ENCODE measurements at regions not wholly inside any gene's neighbourhood (a gene's known extent, or its start where the extent isn't known, plus 50 kb on each side); places are given as distances from the start of the nearest gene placed in this dataset.

DNA sequence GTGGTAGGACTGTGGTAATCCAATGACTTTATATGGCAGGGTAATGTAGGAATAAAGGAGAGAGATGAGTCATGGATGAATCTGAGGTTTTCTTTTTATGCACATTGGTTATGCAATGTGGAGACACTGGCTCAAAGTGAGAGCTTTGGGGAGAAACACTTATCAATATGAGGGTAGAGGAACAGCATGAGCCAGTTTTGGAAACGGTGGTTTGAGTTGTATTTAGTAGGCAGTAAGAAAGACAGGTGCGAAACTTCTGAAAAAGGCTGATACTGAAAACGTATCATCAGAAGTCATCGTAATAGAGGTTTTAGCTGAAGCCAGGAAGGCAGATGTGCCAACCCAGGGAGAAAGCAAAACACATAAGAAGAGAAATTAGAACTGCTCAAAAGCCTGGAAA is 854.8 kb upstream of the SEL1L start:
- no peak for DNase-seq

DNA sequence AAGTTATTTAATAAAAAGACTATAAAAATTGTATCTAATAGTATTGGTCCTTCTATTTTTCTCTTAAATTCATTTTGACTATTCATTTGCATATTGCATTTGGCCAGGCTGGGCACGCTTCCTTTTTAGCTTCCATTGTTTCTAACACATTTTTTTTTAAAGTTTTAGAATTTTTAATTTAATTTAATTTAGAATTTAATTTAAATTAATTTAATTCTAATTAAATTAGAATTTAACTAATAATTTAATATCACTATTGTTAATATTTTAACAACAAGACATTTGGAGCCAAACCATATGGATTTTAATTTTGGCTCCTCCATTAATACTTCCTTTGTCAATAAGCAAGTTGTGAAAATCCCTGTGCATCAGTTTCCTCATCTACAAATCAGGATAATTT is 856.9 kb upstream of the SEL1L start:
- DNase-seq = no peak

DNA sequence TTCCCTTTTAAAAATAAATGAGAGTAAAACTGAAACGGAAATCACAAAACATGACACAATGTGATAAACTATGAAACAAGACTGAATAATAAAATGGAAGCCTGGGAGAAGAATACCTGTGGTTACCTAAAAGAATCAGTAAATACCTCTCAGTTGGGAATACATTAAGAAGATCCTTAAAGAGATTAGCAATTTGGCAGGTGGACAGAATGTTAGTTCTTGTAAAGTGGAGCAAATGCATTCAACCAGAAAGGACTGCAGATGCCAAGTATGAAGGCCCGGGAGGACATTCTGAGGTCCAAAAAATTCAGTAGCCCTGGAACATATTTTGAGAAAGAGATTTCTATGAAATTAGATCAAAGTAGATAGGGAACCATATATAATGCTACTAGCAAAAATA is 861.3 kb upstream of the SEL1L start:
- DNase-seq = no peak

DNA sequence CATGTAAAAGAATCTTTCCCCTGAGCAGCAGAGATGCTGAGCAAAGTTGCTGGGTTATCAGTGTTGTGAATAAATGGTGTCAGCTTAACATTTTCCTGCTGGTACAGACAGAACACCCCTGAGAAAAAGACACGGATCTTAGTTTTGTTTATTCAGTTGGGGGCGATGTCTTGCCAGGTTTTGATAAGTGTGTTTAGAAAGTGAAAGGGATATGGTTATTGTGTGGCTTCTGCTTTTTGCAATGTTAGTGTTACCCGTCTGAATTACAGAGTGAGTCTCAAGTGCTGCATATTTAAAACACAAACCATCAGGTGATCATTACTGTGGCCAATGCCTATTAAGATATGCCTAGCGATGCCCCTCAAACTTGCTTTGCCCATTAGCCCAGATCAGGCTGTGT is 864.6 kb upstream of the SEL1L start:
- no peak for DNase-seq

DNA sequence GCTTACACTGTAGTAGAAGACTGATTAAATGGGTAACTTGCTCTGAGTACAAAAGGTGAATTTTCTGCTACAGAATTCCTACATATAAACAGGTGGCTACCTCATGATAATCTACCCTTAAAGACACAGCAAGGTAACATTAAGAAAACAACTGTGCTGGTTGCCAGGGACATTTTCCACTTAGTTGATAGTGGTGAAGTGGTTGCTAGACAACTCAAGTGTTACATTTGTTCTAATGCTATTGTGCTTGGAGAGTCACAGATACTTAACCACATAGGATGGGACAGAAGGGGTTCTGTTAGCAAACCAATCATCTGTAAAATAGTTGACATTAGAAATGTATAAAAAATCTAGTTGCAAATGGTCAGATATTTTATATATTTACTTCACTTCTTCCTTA is 870.3 kb upstream of the SEL1L start:
- DNase-seq = no peak

DNA sequence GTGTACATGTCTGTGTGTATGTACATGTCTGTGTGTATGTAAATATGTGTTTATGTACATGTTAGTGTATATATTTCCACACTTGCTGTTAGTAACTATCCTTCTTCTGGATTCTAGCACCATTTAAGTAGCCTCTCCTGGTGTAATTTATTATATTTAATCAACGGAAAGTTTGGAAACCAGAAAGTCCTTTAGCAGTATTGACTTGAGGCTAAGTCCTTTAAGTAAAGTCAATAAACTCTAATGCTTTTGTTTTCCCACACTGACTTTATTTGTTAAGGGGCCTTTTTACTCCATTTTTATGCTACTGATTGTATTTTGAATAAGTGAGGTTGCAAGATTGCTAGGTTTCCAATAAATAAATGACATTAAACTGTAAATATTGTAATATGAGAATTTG is 876.4 kb upstream of the SEL1L start:
- no peak for DNase-seq

DNA sequence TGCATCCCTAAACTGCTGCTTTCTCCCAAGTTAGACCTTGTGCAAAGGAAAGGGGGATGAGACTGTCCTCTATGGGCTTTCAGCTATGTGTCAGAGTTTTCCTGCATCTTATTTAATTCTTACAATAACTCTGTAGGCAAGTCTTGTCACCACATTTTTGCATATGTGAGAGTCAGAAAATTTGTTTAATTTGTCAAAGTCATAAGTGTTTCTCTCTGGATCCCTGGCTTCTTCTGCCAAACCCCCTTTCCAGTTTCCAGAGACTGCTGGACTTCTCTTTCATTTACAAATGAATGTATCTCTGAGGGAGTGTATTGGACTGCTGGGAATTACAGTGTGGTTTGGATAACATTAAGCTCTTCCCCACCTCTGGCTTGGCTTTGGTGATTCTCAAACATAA is 877.6 kb upstream of the SEL1L start:
- DNase-seq = no peak

DNA sequence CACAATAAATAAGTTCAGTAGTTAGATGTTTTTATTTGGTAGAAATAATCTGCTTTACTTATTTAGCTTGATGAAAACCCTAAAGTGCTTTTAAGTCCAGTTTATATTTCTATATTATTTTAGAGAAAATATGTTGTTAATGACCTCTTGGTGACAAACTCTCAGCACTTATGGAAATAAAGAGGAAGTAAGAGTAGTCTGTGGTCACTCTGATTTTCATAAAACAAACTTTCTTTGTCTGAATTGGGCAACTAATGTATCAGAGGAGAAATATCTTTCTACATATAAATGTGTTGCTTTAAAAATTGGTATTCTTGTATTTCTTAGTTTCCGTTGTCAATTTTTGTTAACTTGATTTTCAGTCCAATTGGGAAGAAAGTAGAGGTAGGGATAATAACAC is 878.9 kb upstream of the SEL1L start:
- no peak for DNase-seq

DNA sequence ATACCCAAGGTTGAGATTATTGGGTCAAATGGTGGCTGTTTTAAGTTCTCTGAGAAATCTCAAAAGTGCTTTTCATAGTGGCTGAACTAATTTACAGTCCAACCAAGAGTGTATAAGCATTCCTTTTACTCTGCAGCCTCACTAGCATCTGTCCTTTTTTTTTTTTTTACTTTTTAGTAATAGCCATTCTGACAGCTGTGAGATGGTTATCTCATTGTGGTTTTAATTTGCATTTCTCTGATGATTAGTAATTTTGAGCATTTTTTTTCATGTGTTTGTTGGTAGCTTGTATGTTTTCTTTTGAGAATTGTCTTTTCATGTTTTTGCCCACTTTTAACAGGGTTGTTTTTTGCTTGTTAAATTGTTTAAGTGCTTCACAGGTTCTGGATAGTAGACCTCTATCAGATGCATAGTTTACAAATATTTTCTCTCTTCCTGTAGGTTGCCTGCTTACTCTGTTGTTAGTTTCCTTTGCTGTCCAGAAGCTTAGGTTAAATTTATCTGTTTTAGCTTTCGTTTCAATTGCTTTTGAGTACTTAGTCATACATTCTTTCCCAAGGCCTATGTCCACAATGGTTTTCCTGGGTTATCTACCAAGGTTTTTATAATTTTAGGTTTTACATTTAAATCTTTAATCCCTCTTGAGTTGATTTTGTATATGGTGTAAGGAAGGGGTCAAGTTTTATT is 881.3 kb upstream of the SEL1L start:
- no peak for DNase-seq

DNA sequence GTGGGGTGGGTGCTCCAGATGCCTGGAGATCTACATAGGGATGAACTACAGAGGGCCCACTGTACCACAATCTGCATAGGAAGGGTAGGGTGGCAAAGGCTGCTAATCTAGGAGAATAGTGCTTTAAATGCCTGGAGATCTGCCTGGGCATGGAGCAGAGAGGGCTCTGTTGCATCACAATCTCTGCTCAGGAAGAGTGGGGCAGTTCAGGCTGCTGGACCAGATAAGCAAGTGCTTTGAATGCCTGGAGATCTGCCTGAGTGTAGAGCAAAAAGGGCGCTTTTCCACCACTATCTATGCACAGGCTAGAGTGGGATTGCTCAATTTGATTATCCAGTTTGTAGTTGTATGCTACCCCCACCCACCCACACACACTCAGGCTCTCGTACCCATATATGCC is 886.3 kb upstream of the SEL1L start:
- DNase-seq = no peak

DNA sequence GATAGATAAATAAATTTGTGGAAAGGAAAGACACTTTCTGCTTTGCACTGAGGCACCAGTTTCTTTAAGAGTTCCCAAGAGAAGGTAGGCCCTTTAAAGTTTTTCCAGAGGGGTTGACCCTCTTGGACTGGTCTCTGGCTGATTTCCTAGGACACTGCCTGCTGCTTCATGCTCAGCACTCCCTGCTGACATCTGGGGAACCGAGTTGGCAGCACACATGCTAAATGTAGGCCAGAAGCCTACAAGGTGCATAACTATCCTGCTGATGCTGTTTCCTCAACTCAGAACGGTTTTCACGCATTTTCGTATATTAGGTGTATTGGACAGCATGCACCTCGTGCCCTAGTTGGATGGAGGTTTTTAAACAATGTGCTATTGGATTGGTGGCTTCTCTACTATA is 887.2 kb upstream of the SEL1L start:
- no peak for DNase-seq

DNA sequence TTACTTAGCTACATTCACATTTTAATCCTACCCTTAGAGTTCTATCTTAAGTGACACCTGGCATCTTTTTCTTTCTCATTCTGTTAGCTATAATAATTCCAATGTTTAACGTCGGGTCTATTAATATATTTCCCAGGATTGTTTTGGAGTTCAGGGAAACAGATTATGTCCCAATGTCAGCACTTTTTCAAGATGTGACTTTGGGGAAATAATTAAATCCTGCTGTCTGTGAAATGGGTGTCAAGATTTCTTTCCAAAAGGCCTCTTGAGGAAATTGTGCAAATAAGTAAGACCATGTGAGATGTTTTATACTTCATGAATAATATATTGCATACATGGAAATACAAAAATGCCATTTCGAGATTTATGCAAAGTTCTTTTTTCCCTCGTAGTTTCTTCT is 887.6 kb upstream of the SEL1L start:
- no peak for DNase-seq

DNA sequence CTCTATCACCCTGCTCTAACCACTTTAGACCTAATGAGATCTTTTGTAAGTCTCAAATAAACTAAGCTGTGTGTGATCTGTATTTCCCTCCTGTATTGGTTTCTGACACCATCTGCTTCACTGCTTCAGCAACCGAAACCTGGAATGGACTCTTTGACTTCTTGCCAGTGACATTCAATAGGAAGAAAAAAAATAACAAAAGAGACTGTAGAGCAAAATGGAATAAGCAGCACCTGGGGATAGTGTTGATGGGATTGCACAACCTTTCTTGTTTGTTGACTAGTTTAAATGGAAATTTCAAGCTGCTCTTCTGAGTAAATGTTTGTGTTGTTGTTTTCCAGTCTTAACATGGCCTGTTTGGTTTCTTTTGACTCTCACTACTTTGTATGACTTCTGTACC is 888.6 kb upstream of the SEL1L start:
- DNase-seq = no peak

DNA sequence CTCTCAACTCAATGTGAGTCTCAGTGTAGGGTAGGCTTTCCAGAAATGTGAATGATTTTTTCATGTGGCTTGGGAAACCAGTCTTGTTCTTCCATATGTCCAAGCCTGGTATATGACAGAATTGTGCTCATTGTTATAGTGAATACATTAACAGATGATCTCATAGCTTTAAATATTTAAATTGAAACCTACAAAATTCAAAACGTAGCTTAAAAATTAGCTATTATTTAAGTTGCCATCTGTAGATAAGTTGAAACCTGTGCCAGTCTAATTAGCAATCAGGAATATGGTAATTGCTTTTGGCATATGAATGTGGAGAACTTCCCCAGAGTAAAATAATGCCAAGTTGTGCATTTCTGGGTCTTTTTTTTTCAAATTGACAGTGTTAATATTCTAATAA is 891.6 kb upstream of the SEL1L start:
- no peak for DNase-seq

DNA sequence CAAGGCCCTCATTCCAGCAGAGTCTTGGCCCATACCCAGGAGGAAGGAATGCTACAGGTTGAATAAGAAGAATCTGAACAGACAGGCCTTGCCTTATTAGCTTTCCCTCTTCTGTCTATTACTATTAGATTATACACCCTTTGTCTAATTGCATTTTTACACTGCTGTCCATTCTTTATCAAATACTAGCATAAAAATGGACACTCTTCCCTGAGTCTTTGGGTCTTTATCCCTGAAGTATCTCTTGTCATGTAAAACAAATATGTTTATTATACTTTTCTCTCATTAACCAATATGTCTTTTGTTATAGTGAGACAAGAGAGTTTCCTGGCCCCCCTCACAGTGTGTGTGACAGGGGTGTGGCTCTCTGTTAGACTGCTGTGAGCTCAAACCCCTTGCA is 897.4 kb upstream of the SEL1L start:
- no peak for DNase-seq

DNA sequence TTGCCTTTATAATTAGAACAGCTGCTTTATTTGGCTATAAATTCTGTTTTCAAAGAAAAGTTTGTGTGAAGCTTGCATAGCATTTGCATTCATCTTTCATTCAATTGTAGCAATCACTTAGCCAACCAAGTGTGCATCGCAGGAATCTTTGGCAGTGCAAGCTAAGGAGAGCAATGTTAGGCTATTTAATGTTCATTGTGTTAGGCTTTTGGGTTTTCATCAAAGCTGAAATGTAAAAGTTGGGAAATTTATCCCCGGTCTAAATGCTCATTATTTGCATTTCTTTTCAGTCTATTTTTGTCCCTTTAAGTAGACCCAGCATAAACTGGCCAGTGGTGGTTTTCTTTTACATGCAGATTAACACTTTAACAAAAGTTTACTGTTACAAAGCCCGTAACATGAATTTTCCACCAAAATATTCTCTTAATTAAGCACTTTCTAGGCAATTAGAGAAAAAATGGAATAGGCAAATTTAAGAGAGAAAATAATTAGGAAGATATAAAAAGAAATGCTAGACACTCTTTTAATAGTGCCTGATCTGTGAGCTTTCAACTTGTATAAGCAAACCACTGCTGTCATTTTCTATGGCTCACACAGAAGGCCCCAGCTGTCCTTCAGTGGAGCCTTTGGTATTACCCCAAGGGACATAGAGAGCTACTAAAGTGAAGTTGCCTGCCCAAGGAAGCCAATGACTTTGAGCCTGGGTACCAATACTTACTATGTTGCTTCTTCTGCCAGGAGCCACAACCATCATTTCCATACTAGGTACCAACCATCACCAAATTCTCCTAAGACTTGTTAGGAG is 898.9 kb upstream of the SEL1L start:
- DNase-seq = no peak

DNA sequence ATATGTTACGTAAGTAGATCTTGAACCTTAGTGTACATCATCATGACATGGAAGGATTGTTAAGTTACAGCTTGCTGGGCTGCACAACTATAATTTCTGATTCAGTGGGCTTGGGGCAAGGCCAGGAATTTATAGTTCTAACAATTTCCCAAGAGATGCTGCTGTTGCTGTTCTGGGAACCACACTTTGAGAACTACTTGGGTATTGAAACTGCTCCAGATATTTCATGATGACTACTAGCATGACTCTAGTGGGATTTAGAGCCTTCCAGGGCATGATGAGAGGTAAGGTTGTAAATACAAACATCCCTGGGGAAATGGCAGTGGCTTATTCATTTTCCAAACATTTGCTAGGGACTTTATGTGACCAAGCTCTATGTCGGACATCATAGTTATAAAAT is 904.8 kb upstream of the SEL1L start:
- no peak for DNase-seq

DNA sequence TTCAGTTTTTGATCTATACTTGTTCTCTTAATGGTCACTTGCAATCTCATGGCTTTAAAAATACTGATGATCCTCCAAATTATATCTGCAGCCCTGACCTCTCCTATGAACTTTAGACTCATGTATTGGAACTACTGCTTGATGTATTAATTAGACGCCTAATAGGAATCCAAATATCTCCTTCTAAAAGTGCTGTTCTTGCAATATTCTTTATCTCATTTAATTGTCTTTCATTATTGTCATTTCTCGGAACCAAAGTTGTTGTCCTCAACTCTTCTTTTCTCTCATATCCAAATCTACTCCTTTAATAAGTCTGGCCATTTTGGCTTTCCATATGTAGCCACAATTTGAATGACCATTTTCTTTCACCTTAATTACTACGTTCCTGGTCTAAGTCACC is 907.6 kb upstream of the SEL1L start:
- DNase-seq = no peak

DNA sequence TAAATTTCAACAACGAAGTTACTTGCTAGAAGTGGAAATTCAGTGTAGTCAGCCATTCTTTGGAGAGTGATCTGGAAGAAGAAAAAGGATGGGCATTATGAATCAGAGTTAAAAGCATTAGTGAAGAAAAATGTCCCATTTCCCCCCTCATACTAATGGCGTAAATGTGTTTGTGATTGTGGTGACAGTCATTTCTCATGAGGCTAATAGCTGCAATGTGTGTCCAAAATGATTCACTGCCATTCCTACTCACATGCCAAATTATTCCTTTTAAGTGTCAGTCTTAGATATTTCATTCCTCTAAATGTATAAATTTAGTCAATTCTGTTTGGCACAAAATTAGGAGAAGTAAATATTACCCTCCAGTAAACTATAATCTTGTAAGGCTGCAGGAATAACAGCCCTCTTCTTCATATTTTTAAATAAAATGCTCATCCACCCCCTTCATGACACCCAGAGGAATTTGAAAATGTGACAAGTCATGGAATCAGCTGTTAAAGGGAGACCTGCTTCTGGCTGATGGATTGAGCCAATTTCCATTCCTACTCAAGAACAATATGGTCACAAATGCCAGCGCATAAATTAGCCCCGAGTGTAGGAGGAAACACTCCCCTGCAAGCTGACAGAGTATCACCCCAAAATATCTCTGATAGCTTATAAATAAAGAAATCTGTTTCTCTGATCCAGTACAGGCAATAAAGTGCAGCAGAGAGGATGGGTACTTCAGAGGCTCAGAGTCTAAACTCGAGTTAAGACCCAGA is 912.3 kb upstream of the SEL1L start:
- DNase-seq = no peak

DNA sequence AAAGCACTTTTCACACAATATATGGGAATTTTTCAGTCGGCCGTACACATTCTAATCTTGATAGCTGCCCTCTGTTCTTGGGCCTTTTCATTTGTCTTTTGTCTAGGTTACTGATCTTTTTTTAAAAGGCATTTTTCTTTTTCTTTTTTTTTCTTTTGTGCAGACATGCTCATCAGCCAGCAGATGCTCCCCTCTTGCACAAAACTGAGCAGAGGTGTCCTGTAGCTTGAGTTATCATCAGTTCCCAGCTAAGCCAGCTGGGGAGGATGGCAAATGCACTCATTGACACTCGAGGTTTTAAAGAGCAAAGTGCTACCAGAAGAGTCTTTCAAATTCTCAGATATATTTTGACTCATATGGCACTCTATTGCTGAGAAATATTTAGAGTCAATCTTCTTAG is 913.9 kb upstream of the SEL1L start:
- no peak for DNase-seq

DNA sequence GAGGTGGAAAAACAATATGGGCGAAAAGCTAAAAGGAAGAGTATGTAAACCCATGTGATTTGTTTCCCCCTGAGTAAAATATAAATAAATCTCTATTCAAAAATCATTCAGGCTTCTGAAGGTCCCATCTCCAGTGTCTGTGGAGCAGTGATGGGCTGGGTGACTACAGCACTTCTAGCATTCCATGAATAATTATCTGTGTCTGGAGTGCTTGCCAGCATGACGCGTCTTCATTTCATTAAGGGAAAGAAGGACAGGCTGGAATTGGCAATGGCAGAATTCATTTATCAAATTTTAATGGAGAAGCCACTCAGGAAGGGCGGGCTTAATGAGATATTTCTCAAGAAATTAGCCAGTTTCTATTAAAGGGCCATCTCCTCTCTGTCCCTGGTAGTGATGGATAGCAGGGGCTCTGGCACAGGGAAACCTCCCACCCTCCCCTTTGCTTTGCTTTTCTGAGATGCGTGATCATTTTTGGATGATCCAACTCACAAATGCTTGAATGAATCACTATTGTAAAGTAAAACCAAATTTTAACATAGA is 916.3 kb upstream of the SEL1L start:
- no peak for DNase-seq

DNA sequence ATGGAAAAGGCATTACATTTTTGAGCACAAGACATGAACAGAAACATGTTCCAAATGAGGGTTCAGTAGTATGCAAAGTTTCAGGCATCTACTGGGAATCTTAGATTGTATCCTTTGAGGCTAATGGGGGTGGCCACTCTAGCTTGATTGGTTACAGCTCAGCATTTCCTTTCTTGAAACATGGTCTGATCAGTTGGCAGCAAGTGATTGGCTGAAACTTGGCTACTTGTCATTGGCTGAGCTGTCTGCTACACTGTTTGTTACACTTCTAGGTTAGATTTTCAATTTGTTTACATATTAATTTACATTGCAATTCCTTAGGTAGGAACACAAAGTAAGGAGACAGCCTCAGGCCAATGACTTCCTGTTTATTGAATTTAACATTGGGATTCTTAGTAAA is 918.0 kb upstream of the SEL1L start:
- DNase-seq = no peak

DNA sequence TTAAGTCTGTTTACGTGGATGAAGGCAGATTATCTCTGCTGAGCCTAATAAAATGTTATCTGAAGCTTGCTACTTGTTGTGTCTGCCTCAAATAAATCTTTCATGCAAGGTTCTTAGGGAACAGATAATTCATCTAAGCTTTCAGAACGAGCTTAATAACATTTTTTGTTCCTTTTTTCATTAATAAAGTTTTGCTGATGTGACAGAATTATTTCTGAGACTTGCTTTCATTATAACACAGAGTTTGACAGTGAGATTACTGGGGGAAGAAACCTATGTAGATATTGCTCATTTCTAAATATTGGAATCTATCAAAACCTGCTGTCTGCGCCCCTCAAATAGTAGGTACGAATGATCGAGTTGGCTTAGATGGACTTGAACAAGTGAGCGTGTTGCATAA is 948.7 kb upstream of the SEL1L start:
- DNase-seq = no peak

DNA sequence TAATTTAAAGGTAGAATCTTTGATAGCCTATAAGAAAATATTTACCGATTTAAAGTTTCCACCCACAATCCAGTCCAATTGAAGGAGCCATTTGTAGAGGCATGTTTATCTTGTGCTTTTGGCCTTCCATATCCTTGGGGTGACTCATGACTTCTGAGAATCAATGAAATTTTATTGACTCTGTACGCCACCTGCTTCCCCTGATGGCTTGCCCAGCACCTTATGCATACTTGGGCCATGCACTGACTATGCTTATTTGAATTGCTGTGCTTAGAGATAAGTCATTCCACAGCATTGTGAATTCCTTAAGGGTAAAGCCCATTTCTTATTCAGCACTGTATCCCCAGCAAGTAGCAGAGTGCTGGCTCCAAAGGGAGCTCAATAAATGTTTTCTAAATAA is 954.8 kb upstream of the SEL1L start:
- DNase-seq = no peak

Data from inflammatory macrophage (primary cell).